ENCODE measurements at regions not wholly inside any gene's neighbourhood (a gene's known extent, or its start where the extent isn't known, plus 50 kb on each side); places are given as distances from the start of the nearest gene placed in this dataset.

DNA sequence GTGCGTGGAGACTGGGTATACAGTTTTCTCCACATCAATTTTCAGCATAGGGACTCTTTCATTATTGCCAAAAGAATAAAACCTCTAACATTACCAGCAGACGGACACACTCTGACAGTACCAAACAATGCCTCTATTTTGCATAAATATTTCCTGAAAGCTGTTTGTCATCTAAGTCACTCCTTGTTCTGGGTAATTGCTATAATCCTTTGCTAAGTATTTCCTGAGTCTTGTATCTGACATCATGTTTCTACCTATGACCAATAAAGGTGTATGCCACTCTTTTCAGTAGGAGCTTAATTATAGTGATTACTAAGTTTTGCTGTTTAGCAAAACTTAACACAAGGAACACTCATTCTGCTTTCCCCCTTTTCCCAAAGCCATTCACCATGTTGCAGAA, 886.5 kb downstream of the SLITRK6 start:
- Histone ChIP-seq H3K27me3 (no peaks in the 10 kb centered on the region), H3K36me3 (no peaks in the 10 kb centered on the region), H3K4me3 (no peak overlapping the region), H3K27ac (no peak overlapping the region), H3K4me1 (no peaks in the 10 kb centered on the region), H3K9me3 (peaks cover 0 to 2% (median 0%) of the 10 kb centered on the region in 12 donors)
- no peak for TF ChIP-seq POLR2A (IDR thresholded peaks at IDR 0.05)
- no peak for TF ChIP-seq CTCF (IDR thresholded peaks at IDR 0.05)
- ATAC-seq (no peak), DNase-seq (no peak)
- intact Hi-C loops (cut with DNase I) = loop anchor here in 2 of 10 donors (10.0 kb wide), 1 partner anchor 892 kb away; no protein-coding TSS in a partner anchor
- 73 to 82% (median 79%) methylated on average over 2 of the region's 2 CpGs for WGBS, 4 donors

DNA sequence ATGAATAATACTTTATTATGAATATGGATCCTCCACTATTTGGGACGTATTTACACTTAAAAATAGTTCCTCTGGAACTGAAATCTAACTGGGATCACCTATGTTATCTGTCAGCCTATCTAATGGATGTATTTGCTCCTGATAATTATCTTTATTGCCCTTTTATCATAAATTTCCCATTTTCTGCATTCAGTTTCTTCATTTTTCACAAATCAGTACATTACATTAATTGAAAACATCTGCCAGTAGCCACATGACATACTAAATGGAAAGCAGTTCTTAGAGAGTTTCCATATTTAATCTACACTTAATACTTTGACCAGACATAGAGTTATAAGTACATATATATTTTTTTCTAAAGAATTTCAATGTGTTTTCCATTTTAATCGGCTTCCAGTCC, 888.8 kb downstream of the SLITRK6 start:
- 56 to 78% (median 76%) methylated on average over 2 of the region's 2 CpGs for WGBS, 4 donors
- intact Hi-C loops (cut with DNase I) = loop anchor here in 2 of 10 donors (10.0 kb wide), 1 partner anchor 894 kb away; no protein-coding TSS in a partner anchor
- H3K36me3 ChIP-seq = no peaks in the 10 kb centered on the region
- no peaks in the 10 kb centered on the region for H3K27me3 ChIP-seq
- no peaks in the 10 kb centered on the region for H3K4me1 ChIP-seq
- H3K4me3 ChIP-seq = no peak overlapping the region
- ATAC-seq (no peak), DNase-seq (no peak)
- TF ChIP-seq CTCF (IDR thresholded peaks at IDR 0.05) = no peak
- no peak for TF ChIP-seq POLR2A (IDR thresholded peaks at IDR 0.05)
- peaks cover 0 to 2% (median 0%) of the 10 kb centered on the region in 12 donors for H3K9me3 ChIP-seq
- no peak overlapping the region for H3K27ac ChIP-seq

DNA sequence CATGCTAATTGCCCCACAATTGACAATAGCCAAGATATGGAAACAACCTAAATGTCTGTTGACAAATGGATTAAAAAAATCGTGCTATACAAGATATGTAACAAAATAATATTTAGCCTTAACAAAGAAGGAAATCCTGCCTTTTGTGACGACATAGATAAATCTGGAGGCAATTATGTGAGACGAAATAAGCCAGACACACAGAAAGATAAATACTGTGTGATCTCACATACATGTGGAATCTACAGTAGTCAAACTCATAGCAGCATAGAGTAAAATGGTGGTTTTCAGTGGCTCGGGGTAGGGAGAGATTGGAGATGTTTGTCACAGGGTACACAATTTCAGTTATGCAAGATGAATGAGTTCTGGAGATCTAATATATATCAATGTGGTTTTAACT, 895.8 kb downstream of the SLITRK6 start:
- H3K36me3 ChIP-seq = no peaks in the 10 kb centered on the region
- TF ChIP-seq POLR2A (IDR thresholded peaks at IDR 0.05) (no peak), CTCF (IDR thresholded peaks at IDR 0.05) (no peak)
- no peaks in the 10 kb centered on the region for H3K27me3 ChIP-seq
- intact Hi-C loops (cut with DNase I) = no loop called here
- no peak overlapping the region for H3K27ac ChIP-seq
- H3K4me1 ChIP-seq = no peaks in the 10 kb centered on the region
- no peak overlapping the region for H3K4me3 ChIP-seq
- no peaks in the 10 kb centered on the region for H3K9me3 ChIP-seq
- no peak for ATAC-seq
- no peak for DNase-seq
- 9 to 12% (median 10%) methylated on average over 4 of the region's 4 CpGs for WGBS, 4 donors

- no peak for TF ChIP-seq CTCF (IDR thresholded peaks at IDR 0.05)
- TF ChIP-seq POLR2A (IDR thresholded peaks at IDR 0.05) = no peak
- WGBS, 4 donors = 49 to 57% (median 53%) methylated on average over 1 of the region's 1 CpG
- ATAC-seq = no peak
- Histone ChIP-seq H3K27me3 (no peaks in the 10 kb centered on the region), H3K27ac (no peak overlapping the region), H3K9me3 (no peaks in the 10 kb centered on the region), H3K4me1 (no peaks in the 10 kb centered on the region), H3K4me3 (no peak overlapping the region), H3K36me3 (no peaks in the 10 kb centered on the region)
- intact Hi-C loops (cut with DNase I) = no loop called here
- DNase-seq = no peak
Observed at GRCh38 chr13:84902243-84902642, 897.0 kb downstream of the SLITRK6 start.
